ENCODE measurements at regions not wholly inside any gene's neighbourhood (a gene's known extent, or its start where the extent isn't known, plus 50 kb on each side); places are given as distances from the start of the nearest gene placed in this dataset.

GRCh38 chrX:115409551-115409950 lies 120.0 kb downstream of the LUZP4 start:
- H3K36me3 ChIP-seq (ENCODE audit: insufficient read depth in 1 of 2, low read depth in 1 of 2), result no peaks in the 10 kb centered on the region
- no peaks in the 10 kb centered on the region for H3K9me3 ChIP-seq
- WGBS, 3 donors, result 33 to 41% (median 38%) methylated on average over 1 of the region's 1 CpG
- no peak overlapping the region for H3K27ac ChIP-seq
- intact Hi-C loops (cut with DNase I), result no loop called here
- ATAC-seq (no peak), DNase-seq (no peak)
- H3K27me3 ChIP-seq (ENCODE audit: insufficient read depth in 3 of 3, low read length in 2 of 3), result peaks cover 0 to 23% (median 0%) of the 10 kb centered on the region in 3 donors
- H3K4me1 ChIP-seq, result no peaks in the 10 kb centered on the region
- H3K4me3 ChIP-seq, result no peak overlapping the region
- no peak for TF ChIP-seq CTCF (IDR thresholded peaks at IDR 0.05)

GRCh38 chrX:115410731-115411428 lies 121.4 kb downstream of the LUZP4 start:
- no peak for TF ChIP-seq CTCF (IDR thresholded peaks at IDR 0.05)
- Histone ChIP-seq H3K27ac (no peak overlapping the region), H3K9me3 (no peaks in the 10 kb centered on the region), H3K27me3 (ENCODE audit: insufficient read depth in 3 of 3, low read length in 2 of 3) (peaks cover 0 to 32% (median 0%) of the 10 kb centered on the region in 3 donors), H3K4me1 (no peaks in the 10 kb centered on the region), H3K36me3 (ENCODE audit: insufficient read depth in 1 of 2, low read depth in 1 of 2) (no peaks in the 10 kb centered on the region), H3K4me3 (no peak overlapping the region)
- ATAC-seq (no peak), DNase-seq (no peak)
- intact Hi-C loops (cut with DNase I), result no loop called here
- 76 to 95% (median 91%) methylated on average over 4 to 5 of the region's 5 CpGs for WGBS, 3 donors

- Histone ChIP-seq H3K36me3 (ENCODE audit: insufficient read depth in 1 of 2, low read depth in 1 of 2) (no peaks in the 10 kb centered on the region), H3K4me3 (no peak overlapping the region), H3K9me3 (no peaks in the 10 kb centered on the region), H3K27me3 (ENCODE audit: insufficient read depth in 3 of 3, low read length in 2 of 3) (peaks cover 0 to 35% (median 0%) of the 10 kb centered on the region in 3 donors), H3K27ac (no peak overlapping the region), H3K4me1 (no peaks in the 10 kb centered on the region)
- DNase-seq, result no peak
- intact Hi-C loops (cut with DNase I), result no loop called here
- no peak for TF ChIP-seq CTCF (IDR thresholded peaks at IDR 0.05)
- 72 to 86% (median 84%) methylated on average over 7 of the region's 7 CpGs for WGBS, 3 donors
- ATAC-seq, result no peak
These were observed 123.8 kb downstream of the LUZP4 start for GRCh38 chrX:115413246-115413878.

- no peak for ATAC-seq
- Histone ChIP-seq H3K36me3 (ENCODE audit: insufficient read depth in 1 of 2, low read depth in 1 of 2) (no peaks in the 10 kb centered on the region), H3K27me3 (ENCODE audit: insufficient read depth in 3 of 3, low read length in 2 of 3) (peaks cover 0 to 57% (median 0%) of the 10 kb centered on the region in 3 donors), H3K4me1 (no peaks in the 10 kb centered on the region), H3K9me3 (no peaks in the 10 kb centered on the region), H3K4me3 (no peak overlapping the region), H3K27ac (no peak overlapping the region)
- intact Hi-C loops (cut with DNase I), result no loop called here
- 59 to 85% (median 76%) methylated on average over 5 of the region's 5 CpGs for WGBS, 3 donors
- no peak for TF ChIP-seq CTCF (IDR thresholded peaks at IDR 0.05)
- DNase-seq, result no peak
These were observed 129.6 kb downstream of the LUZP4 start for GRCh38 chrX:115419069-115419468.

Data from psoas muscle (tissue), 7 donors.